Spleen (tissue), 11 donors: ENCODE measurements at regions not wholly inside any gene's neighbourhood (a gene's known extent, or its start where the extent isn't known, plus 50 kb on each side); places are given as distances from the start of the nearest gene placed in this dataset.

Experiments used
- DNase-seq: peaks from one replicate; pipeline ENCODE4 v3.0.0-alpha.2; 2020
- H3K27ac ChIP-seq, 8 donors: fragments of 200-600 bp; sonication (generic) in 7 of 8; 1 replicate in 4 of 8; 2 replicates in 4 of 8; pipeline versions ENCODE4 v1.5.0 to v1.8.0; 2016 to 2021; ENCODE audit warnings: inconsistent platforms in 4 of 8, mild to moderate bottlenecking in 4 of 8, moderate library complexity in 1 of 8
- H3K27me3 ChIP-seq, 7 donors: fragments of 200-600 bp; sonication (generic) in 6 of 7; replicated peaks in 1 of 7; 1 replicate in 4 of 7; 2 replicates in 3 of 7; pipeline versions ENCODE4 v1.5.0 to v1.8.0; 2016 to 2021; ENCODE audit warnings: inconsistent platforms in 3 of 7, mild to moderate bottlenecking in 1 of 7
- H3K36me3 ChIP-seq, 6 donors: fragments of 200-600 bp; sonication (generic) in 5 of 6; 1 replicate in 4 of 6; 2 replicates in 2 of 6; pipeline versions ENCODE4 v1.5.0 to v1.8.0; 2016 to 2021; ENCODE audit warnings: inconsistent platforms in 2 of 6
- H3K4me1 ChIP-seq, 6 donors: fragments of 200-600 bp; sonication (generic) in 5 of 6; 1 replicate in 3 of 6; 2 replicates in 3 of 6; pipeline versions ENCODE4 v1.5.0 to v1.8.0; 2016 to 2021; ENCODE audit warnings: inconsistent platforms in 3 of 6
- H3K4me3 ChIP-seq, 8 donors: fragments of 200-600 bp; sonication (generic) in 7 of 8; 1 replicate in 4 of 8; 2 replicates in 4 of 8; pipeline versions ENCODE4 v1.5.0 to v1.8.0; 2016 to 2021; ENCODE audit warnings: inconsistent platforms in 4 of 8, mild to moderate bottlenecking in 4 of 8, moderate library complexity in 2 of 8
- H3K9me3 ChIP-seq, 8 donors: fragments of 200-600 bp; sonication (generic) in 7 of 8; 1 replicate in 4 of 8; 2 replicates in 4 of 8; pipeline versions ENCODE4 v1.5.0 to v1.8.0; 2016 to 2021; ENCODE audit warnings: inconsistent platforms in 4 of 8
- POLR2A ChIP-seq, 3 donors: fragments of 450-650 bp; IDR thresholded peaks; one replicate each; pipeline ENCODE4 v1.5.1; 2017; ENCODE audit warnings: antibody characterized with exemption in 3 of 3, mild to moderate bottlenecking in 1 of 3
- POLR2AphosphoS5 ChIP-seq, 3 donors: sonication (generic); formaldehyde crosslinking; IDR thresholded peaks; one replicate each; pipeline ENCODE4 v1.5.1; 2017; ENCODE audit warnings: antibody characterized with exemption in 3 of 3
- WGBS, 5 donors: extraction: QIAGEN DNeasy Blood & Tissue Kit in 3 of 5; methylation state at CpG; one replicate each; pipeline versions ENCODE4 v1.1.5 to v1.1.7; 2013 to 2018; 5-methylcytosine and 5-hydroxymethylcytosine counted together
- intact Hi-C: fragments of 100-400 bp; cut with DNase I; formaldehyde crosslinking; loops from one replicate; pipeline ENCODE4 v1.15.0; 2023; ENCODE audit warnings: low total_unique reads
- TF ChIP-seq, protein P1 (sequence below), 11 experiments: fragments of 200-600 bp in 7 of 11; fragments of 450-650 bp in 4 of 11; sonication (generic) in 4 of 11; IDR thresholded peaks in 8 of 11; conservative IDR thresholded peaks in 3 of 11; 1 replicate in 7 of 11; 2 replicates in 4 of 11; pipeline versions ENCODE4 v1.4.0 to v1.8.0; 2016 to 2021; ENCODE audit warnings: antibody characterized with exemption in 11 of 11, inconsistent platforms in 4 of 11, mild to moderate bottlenecking in 1 of 11
- donor health status: healthy with polysubstance abuse.
- donor health status: DM: no; HTN: no; CAD: no; lungs with moderate emphysema.
- donor health status: DM: no; HTN: no; CAD: no.
- donor health status: Bipolar disorder and iron deficiency.
- donor health status: healthy.
- donor health status: DM: no; HTN: no; CAD: no.
- donor health status: DM: yes; HTN: yes; CAD: no.

DNA sequence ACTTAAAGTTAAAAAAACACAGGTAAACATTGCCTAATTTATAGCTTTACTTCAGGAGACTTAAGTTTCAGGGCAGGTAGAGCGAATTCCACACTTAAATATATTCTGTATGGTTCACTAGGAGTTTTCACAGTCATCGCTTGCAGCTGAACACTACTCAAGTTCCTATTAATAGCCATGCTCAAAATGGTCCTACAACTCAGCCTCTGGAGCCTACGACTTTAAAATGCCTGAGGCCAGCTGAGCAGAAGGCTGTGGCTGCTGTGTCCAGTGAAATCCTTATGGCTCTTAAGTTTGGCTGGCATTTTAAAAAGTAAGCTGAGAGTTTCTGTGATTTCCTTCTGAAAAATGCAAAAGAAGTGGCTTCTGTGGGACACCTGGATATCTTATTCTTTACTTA is 105.4 kb upstream of the GLI3 start:
- no peak for DNase-seq
- H3K27me3 ChIP-seq = no peaks in the 10 kb centered on the region
- no peaks in the 10 kb centered on the region for H3K36me3 ChIP-seq
- TF ChIP-seq POLR2AphosphoS5 (IDR thresholded peaks at IDR 0.05) (no peak), POLR2A (IDR thresholded peaks at IDR 0.05) (no peak)
- TF ChIP-seq, protein P1, sequence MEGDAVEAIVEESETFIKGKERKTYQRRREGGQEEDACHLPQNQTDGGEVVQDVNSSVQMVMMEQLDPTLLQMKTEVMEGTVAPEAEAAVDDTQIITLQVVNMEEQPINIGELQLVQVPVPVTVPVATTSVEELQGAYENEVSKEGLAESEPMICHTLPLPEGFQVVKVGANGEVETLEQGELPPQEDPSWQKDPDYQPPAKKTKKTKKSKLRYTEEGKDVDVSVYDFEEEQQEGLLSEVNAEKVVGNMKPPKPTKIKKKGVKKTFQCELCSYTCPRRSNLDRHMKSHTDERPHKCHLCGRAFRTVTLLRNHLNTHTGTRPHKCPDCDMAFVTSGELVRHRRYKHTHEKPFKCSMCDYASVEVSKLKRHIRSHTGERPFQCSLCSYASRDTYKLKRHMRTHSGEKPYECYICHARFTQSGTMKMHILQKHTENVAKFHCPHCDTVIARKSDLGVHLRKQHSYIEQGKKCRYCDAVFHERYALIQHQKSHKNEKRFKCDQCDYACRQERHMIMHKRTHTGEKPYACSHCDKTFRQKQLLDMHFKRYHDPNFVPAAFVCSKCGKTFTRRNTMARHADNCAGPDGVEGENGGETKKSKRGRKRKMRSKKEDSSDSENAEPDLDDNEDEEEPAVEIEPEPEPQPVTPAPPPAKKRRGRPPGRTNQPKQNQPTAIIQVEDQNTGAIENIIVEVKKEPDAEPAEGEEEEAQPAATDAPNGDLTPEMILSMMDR (IDR thresholded peaks at IDR 0.05 in 8 of 11, conservative IDR thresholded peaks at IDR 0.05 in 3 of 11) = no peak
- intact Hi-C loops = no loop called here
- H3K4me3 ChIP-seq = no peak overlapping the region
- no peaks in the 10 kb centered on the region for H3K4me1 ChIP-seq
- 74 to 86% (median 77%) methylated on average over 3 of the region's 3 CpGs for WGBS, 5 donors
- H3K27ac ChIP-seq = no peak overlapping the region
- no peaks in the 10 kb centered on the region for H3K9me3 ChIP-seq

DNA sequence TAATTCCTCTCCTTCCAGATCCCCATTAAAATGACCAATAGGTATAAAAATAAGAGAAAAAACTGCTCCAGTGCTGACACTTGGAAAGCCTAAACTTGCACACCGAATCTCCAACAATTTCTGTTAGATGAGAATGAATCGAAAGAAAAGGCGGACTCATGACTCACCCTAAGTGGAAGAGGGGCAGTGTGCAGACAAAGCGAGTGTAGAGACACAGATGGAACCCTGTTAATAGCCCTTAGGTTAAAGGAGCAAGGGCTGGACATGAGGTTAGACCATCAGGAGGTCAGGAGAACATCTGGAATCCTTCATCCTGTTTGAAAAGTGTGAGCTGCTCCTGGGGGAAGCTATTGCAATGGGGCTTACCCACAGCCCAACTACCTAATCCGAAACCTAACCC is 103.4 kb upstream of the GLI3 start:
- TF ChIP-seq POLR2A (IDR thresholded peaks at IDR 0.05) (no peak), POLR2AphosphoS5 (IDR thresholded peaks at IDR 0.05) (no peak)
- TF ChIP-seq, protein P1 (IDR thresholded peaks at IDR 0.05 in 8 of 11, conservative IDR thresholded peaks at IDR 0.05 in 3 of 11) = no peak
- no peaks in the 10 kb centered on the region for H3K36me3 ChIP-seq
- H3K4me3 ChIP-seq = no peak overlapping the region
- DNase-seq = no peak
- no peak overlapping the region for H3K27ac ChIP-seq
- no peaks in the 10 kb centered on the region for H3K27me3 ChIP-seq
- intact Hi-C loops = no loop called here
- no peaks in the 10 kb centered on the region for H3K9me3 ChIP-seq
- WGBS, 5 donors = 74 to 92% (median 82%) methylated on average over 5 of the region's 5 CpGs
- no peaks in the 10 kb centered on the region for H3K4me1 ChIP-seq

DNA sequence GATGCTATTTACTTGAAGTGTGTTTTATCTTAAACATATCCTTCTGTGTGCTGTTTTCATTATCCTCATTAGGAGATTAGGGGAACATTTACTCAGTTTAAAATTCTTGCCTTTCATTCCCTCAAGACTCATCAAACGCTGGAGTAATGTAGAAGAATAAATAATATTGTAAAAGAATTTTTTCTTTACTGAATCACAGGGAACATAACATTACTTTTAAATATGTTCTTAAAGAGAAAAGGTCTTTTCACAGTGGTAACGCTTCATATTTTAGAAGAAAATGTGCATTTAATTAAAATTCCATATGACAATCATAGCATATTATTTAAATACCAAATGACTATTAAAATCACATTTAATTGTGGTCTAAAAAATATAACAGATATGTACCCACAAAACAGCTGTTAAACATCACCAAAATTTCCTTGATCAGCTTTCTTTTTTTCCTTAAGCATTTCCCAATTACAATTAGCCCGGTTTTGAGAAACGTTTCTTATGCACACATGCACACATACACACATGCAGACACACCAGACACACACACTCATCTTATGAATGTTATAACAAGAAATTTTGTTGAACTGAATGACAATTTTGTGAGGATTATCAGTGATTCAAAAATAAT is 102.0 kb upstream of the GLI3 start:
- no peak for TF ChIP-seq POLR2AphosphoS5 (IDR thresholded peaks at IDR 0.05)

DNA sequence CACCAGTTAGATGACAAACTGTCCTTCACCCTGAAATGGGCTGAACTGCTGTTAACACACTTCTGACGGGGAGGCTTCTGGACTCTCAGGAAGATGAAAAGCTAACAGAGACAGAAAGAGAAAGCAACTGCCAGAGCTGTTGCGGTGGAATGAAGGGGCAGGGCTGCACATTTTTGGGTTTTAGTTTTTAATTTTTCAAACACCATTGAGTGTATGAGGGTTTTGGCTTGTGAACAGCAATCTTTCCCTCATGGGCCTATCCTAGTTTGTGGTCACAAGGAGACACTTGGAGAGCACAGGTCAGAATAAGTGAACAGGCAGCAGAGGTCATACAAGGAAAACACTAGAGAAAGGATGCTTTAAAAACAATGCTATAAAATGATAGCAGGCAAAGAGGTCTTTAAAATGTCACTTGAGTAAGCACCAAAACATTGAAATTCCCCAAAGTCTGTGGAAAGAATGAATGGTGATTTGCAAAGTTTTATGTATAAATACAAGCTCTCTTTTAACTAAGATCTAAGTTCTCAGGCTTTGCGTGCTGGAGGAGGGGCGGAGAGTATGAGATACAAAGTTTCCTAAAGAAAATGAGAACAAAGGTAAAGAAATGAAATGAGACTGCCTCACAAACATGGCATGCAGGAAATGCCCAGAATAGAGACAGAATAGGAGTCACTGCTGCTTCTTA is 101.4 kb upstream of the GLI3 start:
- WGBS, 5 donors = 61 to 66% (median 62%) methylated on average over 4 of the region's 4 CpGs
- TF ChIP-seq, protein P1 (IDR thresholded peaks at IDR 0.05 in 8 of 11, conservative IDR thresholded peaks at IDR 0.05 in 3 of 11) = no peak
- TF ChIP-seq POLR2AphosphoS5 (IDR thresholded peaks at IDR 0.05) (no peak), POLR2A (IDR thresholded peaks at IDR 0.05) (no peak)
- no peak for DNase-seq
- Histone ChIP-seq H3K27ac (peak overlapping the region in 2 of 8 donors; percentile 6 to 20), H3K27me3 (no peaks in the 10 kb centered on the region), H3K4me1 (no peaks in the 10 kb centered on the region), H3K36me3 (no peaks in the 10 kb centered on the region), H3K9me3 (peaks cover 0 to 6% (median 3%) of the 10 kb centered on the region in 8 donors), H3K4me3 (no peak overlapping the region)
- intact Hi-C loops = no loop called here

More for the DNA sequence above, 102.0 kb upstream of the GLI3 start:
- WGBS, 5 donors = 46 to 71% (median 66%) methylated on average over 4 of the region's 4 CpGs
- H3K9me3 ChIP-seq = no peaks in the 10 kb centered on the region
- H3K4me3 ChIP-seq = no peak overlapping the region
- H3K27ac ChIP-seq = peak overlapping the region in 1 of 8 donors; percentile 20
- H3K27me3 ChIP-seq = no peaks in the 10 kb centered on the region
- intact Hi-C loops = no loop called here
- no peaks in the 10 kb centered on the region for H3K36me3 ChIP-seq
- no peak for DNase-seq
- no peaks in the 10 kb centered on the region for H3K4me1 ChIP-seq
